HAP-1 (cell line): ENCODE measurements at regions not wholly inside any gene's neighbourhood (a gene's known extent, or its start where the extent isn't known, plus 50 kb on each side); places are given as distances from the start of the nearest gene placed in this dataset.
"Not testable (repeated sequence)": the region's sequence is repeated elsewhere in the genome, so short reads cannot be mapped to it uniquely, and the experiment has no call there.

Experiments used
- DNase-seq, 2 experiments: peaks; one replicate each; pipeline ENCODE4 v3.0.0-alpha.2; 2016 to 2020; ENCODE audit warnings: low spot score in 2 of 2
- H3K27me3 ChIP-seq: fragments of 250-450 bp; sonication (Bioruptor Pico); 2 replicates; pipeline ENCODE4 v1.5.1; 2020; ENCODE audit warnings: low read depth, mild to moderate bottlenecking, moderate library complexity
- H3K36me3 ChIP-seq: fragments of 250-450 bp; sonication (Bioruptor Pico); replicated peaks from 2 replicates; pipeline ENCODE4 v1.5.1; 2020; ENCODE audit warnings: mild to moderate bottlenecking
- H3K4me1 ChIP-seq: fragments of 250-450 bp; sonication (Bioruptor Pico); 2 replicates; pipeline ENCODE4 v1.5.1; 2020; ENCODE audit warnings: mild to moderate bottlenecking
- H3K4me3 ChIP-seq: fragments of 250-450 bp; sonication (Bioruptor Pico); 2 replicates; pipeline ENCODE4 v1.5.1; 2020; ENCODE audit warnings: mild to moderate bottlenecking, moderate library complexity
- H3K9me3 ChIP-seq: fragments of 250-450 bp; sonication (Bioruptor Pico); 2 replicates; pipeline ENCODE4 v1.5.1; 2020; ENCODE audit warnings: mild to moderate bottlenecking, moderate library complexity
- in situ Hi-C: fragments of 300-500 bp; cut with MboI; formaldehyde crosslinking; loops from 3 replicates; pipeline ENCODE4 v1.14.3; 2020; ENCODE audit warnings: low sequenced_read_pairs, inconsistent platforms, mixed read lengths

GRCh38 chr10:80728354-80728753 is 190.7 kb downstream of the SH2D4B start:
- in situ Hi-C loops, DNase-seq: not testable (repeated sequence)

GRCh38 chr10:80729896-80730295 is 192.2 kb downstream of the SH2D4B start:
- H3K4me1 ChIP-seq: no peaks in the 10 kb centered on the region
- no peak for DNase-seq
- H3K4me3 ChIP-seq: no peak overlapping the region
- no peaks in the 10 kb centered on the region for H3K36me3 ChIP-seq
- H3K27me3 ChIP-seq: no peaks in the 10 kb centered on the region
- in situ Hi-C loops: no loop called here
- no peaks in the 10 kb centered on the region for H3K9me3 ChIP-seq

More at GRCh38 chr10:80728354-80728753, 190.7 kb downstream of the SH2D4B start:
- H3K27me3 ChIP-seq, H3K4me1 ChIP-seq, H3K4me3 ChIP-seq, H3K9me3 ChIP-seq, H3K36me3 ChIP-seq: not testable (repeated sequence)

- no peaks in the 10 kb centered on the region for H3K36me3 ChIP-seq
- H3K27me3 ChIP-seq: no peaks in the 10 kb centered on the region
- DNase-seq: no peak
- in situ Hi-C loops: no loop called here
- no peaks in the 10 kb centered on the region for H3K9me3 ChIP-seq
- no peaks in the 10 kb centered on the region for H3K4me1 ChIP-seq
- no peak overlapping the region for H3K4me3 ChIP-seq
These were observed 192.8 kb downstream of the SH2D4B start for GRCh38 chr10:80730522-80730921.

- Histone ChIP-seq H3K36me3 (no peaks in the 10 kb centered on the region), H3K27me3 (no peaks in the 10 kb centered on the region), H3K4me1 (no peaks in the 10 kb centered on the region), H3K4me3 (no peak overlapping the region), H3K9me3 (no peaks in the 10 kb centered on the region)
- in situ Hi-C loops: no loop called here
- DNase-seq: no peak
These were observed 196.9 kb downstream of the SH2D4B start for GRCh38 chr10:80734589-80734988.

- Histone ChIP-seq H3K9me3 (no peaks in the 10 kb centered on the region), H3K4me3 (no peak overlapping the region), H3K27me3 (no peaks in the 10 kb centered on the region), H3K36me3 (no peaks in the 10 kb centered on the region), H3K4me1 (no peaks in the 10 kb centered on the region)
- in situ Hi-C loops: no loop called here
- no peak for DNase-seq
These were observed 199.5 kb downstream of the SH2D4B start for GRCh38 chr10:80737209-80737608.

GRCh38 chr10:80739328-80739727 is 201.6 kb downstream of the SH2D4B start:
- Histone ChIP-seq H3K27me3 (no peaks in the 10 kb centered on the region), H3K4me1 (no peaks in the 10 kb centered on the region), H3K9me3 (no peaks in the 10 kb centered on the region), H3K4me3 (no peak overlapping the region), H3K36me3 (no peaks in the 10 kb centered on the region)
- DNase-seq: no peak
- in situ Hi-C loops: no loop called here

GRCh38 chr10:80739963-80740715 is 202.4 kb downstream of the SH2D4B start:
- no peak overlapping the region for H3K4me3 ChIP-seq
- no peaks in the 10 kb centered on the region for H3K27me3 ChIP-seq
- no peaks in the 10 kb centered on the region for H3K9me3 ChIP-seq
- no peaks in the 10 kb centered on the region for H3K36me3 ChIP-seq
- no peak for DNase-seq
- no peaks in the 10 kb centered on the region for H3K4me1 ChIP-seq
- in situ Hi-C loops: no loop called here

GRCh38 chr10:80741278-80741677 is 203.6 kb downstream of the SH2D4B start:
- H3K4me3 ChIP-seq: no peak overlapping the region
- no peak for DNase-seq
- no peaks in the 10 kb centered on the region for H3K36me3 ChIP-seq
- no peaks in the 10 kb centered on the region for H3K9me3 ChIP-seq
- H3K4me1 ChIP-seq: no peaks in the 10 kb centered on the region
- in situ Hi-C loops: no loop called here
- no peaks in the 10 kb centered on the region for H3K27me3 ChIP-seq

GRCh38 chr10:80750268-80750667 is 212.6 kb downstream of the SH2D4B start:
- no peaks in the 10 kb centered on the region for H3K4me1 ChIP-seq
- no peak overlapping the region for H3K4me3 ChIP-seq
- no peaks in the 10 kb centered on the region for H3K36me3 ChIP-seq
- H3K27me3 ChIP-seq: no peaks in the 10 kb centered on the region
- in situ Hi-C loops: no loop called here
- DNase-seq: no peak
- H3K9me3 ChIP-seq: no peaks in the 10 kb centered on the region

GRCh38 chr10:80751940-80752339 is 214.2 kb downstream of the SH2D4B start:
- no peak for DNase-seq
- no peaks in the 10 kb centered on the region for H3K9me3 ChIP-seq
- H3K4me3 ChIP-seq: no peak overlapping the region
- no peaks in the 10 kb centered on the region for H3K36me3 ChIP-seq
- H3K27me3 ChIP-seq: no peaks in the 10 kb centered on the region
- H3K4me1 ChIP-seq: no peaks in the 10 kb centered on the region
- in situ Hi-C loops: no loop called here

GRCh38 chr10:80753612-80754011 is 215.9 kb downstream of the SH2D4B start:
- in situ Hi-C loops: no loop called here
- no peak for DNase-seq
- Histone ChIP-seq H3K9me3 (no peaks in the 10 kb centered on the region), H3K4me3 (no peak overlapping the region), H3K4me1 (no peaks in the 10 kb centered on the region), H3K27me3 (no peaks in the 10 kb centered on the region), H3K36me3 (no peaks in the 10 kb centered on the region)

- Histone ChIP-seq H3K9me3 (no peaks in the 10 kb centered on the region), H3K36me3 (no peaks in the 10 kb centered on the region), H3K4me1 (no peaks in the 10 kb centered on the region), H3K27me3 (no peaks in the 10 kb centered on the region), H3K4me3 (no peak overlapping the region)
- no peak for DNase-seq
- in situ Hi-C loops: no loop called here
These were observed 218.2 kb downstream of the SH2D4B start for GRCh38 chr10:80755893-80756292.

- Histone ChIP-seq H3K4me1 (no peaks in the 10 kb centered on the region), H3K36me3 (no peaks in the 10 kb centered on the region), H3K27me3 (no peaks in the 10 kb centered on the region), H3K4me3 (no peak overlapping the region), H3K9me3 (no peaks in the 10 kb centered on the region)
- no peak for DNase-seq
- in situ Hi-C loops: no loop called here
These were observed 222.0 kb downstream of the SH2D4B start for GRCh38 chr10:80759693-80760092.

- H3K4me1 ChIP-seq: no peaks in the 10 kb centered on the region
- in situ Hi-C loops: no loop called here
- no peaks in the 10 kb centered on the region for H3K27me3 ChIP-seq
- H3K4me3 ChIP-seq: no peak overlapping the region
- H3K9me3 ChIP-seq: no peaks in the 10 kb centered on the region
- DNase-seq: no peak
- H3K36me3 ChIP-seq: no peaks in the 10 kb centered on the region
These were observed 223.2 kb downstream of the SH2D4B start for GRCh38 chr10:80760914-80761371.

GRCh38 chr10:80767963-80768362 is 230.3 kb downstream of the SH2D4B start:
- in situ Hi-C loops: no loop called here

More at GRCh38 chr10:80767963-80768362, 230.3 kb downstream of the SH2D4B start:
- H3K36me3 ChIP-seq: no peaks in the 10 kb centered on the region
- DNase-seq: no peak
- no peak overlapping the region for H3K4me3 ChIP-seq
- no peaks in the 10 kb centered on the region for H3K9me3 ChIP-seq
- no peaks in the 10 kb centered on the region for H3K4me1 ChIP-seq
- no peaks in the 10 kb centered on the region for H3K27me3 ChIP-seq
